ENCODE measurements at regions not wholly inside any gene's neighbourhood (a gene's known extent, or its start where the extent isn't known, plus 50 kb on each side); places are given as distances from the start of the nearest gene placed in this dataset.
"Not testable (repeated sequence)": the region's sequence is repeated elsewhere in the genome, so short reads cannot be mapped to it uniquely, and the experiment has no call there.

DNA sequence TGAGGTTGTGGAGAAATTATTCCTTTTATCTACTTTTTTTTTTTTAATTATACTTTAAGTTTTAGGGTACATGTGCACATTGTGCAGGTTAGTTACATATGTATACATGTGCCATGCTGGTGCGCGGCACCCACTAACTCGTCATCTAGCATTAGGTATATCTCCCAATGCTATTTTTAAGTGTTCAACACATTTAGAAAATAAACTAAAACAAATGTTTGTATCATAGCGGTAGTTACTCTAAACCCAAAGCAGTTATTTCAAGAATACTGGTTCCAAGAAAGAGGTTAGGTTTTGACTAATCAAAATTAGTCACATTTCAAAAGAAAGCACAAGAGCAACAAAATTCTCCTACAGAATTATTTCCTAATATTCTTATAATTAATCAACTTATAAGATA is 119.5 kb upstream of the SEM1 start:
- DNase-seq (ENCODE audit: low spot score), result not testable (repeated sequence)

DNA sequence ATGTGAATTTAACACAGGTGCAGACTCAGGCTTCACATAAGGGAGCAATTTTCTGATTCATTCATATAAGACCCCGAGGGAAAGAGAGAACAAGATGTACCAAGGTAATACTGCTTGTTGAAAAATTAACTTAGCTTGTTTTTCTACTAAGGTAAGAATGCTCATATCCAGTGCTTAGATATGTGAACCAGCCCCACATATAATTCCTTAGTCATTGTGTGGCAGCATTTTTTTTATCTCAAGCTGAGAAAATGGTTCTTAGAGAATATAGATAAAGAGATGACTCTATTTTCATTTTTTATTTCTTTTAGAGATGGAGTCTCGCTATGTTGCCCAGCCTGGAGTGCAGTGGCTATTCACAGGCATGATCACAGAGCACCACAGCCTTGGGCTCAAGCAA is 121.8 kb upstream of the SEM1 start:
- DNase-seq (ENCODE audit: low spot score), result no peak

DNA sequence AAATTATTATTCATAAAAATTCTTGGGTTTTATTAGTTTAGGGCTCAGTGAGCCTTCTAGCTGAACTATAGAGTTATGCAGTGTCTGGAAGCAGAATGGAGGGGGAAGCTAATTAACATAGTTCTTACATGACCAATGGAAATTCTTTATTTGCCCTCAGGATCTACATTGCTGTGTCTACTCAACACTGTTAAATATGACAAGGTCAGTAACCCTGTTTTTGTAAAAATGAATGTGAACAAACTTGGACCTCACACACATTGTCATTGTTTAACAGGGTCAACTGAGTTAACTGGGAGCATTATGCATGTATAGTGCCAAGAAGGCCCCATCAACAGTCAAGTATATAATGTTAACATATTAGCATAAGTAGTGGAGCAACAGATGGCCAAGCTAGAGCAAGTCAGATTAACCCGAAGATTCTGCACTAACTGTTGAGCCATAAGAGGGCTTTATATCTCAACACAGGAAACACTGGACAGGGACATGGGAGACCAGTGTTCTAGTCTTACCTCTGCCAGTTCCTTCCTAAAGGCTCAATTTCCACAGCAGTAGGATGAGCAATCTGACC is 122.5 kb upstream of the SEM1 start:
- no peak for DNase-seq (ENCODE audit: low spot score)

DNA sequence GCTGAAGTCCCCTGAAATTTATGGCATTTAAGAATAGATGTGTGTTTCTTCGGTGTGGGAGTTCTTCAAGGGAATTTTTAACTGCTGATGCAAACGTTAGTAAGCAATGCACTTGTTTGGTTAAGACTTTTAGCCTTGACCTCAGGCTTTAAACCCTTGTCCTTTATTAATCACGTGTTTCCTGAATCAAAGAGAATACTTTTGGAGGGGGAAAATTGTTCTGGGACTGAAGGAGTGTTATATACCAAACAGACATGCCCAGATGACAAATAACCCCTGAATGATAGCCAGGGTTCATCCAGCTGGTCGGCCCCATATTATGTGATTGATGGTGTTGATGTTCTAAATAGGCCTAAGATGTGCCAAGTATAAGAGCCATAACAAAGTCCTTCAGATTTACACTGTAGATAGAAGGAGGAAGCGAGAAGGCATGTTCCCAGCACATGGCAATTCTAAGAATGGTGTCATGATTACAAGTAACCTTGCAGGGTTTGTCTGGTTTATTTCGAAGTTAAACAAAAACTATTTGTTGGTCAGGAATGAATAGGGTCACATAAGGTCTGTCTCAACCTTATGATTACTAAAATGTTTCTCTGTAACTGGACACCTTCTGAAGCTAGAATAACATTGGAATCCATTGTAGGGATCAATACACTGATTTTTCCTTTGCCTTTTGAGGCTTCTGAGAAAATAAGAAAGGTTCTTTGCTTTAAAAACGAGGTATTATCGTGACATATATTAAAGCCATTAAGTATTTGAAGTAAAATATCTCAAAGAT is 124.2 kb upstream of the SEM1 start:
- DNase-seq (ENCODE audit: low spot score), result peak; percentile 5

DNA sequence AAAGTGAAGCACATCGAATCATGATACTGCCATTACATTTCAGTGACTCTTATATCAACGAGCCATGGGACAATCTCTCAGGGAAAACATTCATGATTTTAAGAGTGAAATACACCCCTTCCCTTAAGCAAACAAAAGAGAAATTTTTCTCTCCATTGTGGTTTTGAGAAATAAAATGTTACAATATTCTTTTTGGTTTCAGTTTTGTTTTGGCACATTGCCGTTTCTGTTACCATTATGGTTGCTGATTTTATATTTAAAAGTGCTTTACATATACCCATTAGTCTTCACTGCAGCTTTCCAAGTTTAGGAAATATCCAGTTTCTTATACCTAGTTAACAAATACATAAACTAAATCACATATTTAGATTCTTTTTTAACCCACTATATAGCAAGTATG is 126.8 kb upstream of the SEM1 start:
- no peak for DNase-seq (ENCODE audit: low spot score)

DNA sequence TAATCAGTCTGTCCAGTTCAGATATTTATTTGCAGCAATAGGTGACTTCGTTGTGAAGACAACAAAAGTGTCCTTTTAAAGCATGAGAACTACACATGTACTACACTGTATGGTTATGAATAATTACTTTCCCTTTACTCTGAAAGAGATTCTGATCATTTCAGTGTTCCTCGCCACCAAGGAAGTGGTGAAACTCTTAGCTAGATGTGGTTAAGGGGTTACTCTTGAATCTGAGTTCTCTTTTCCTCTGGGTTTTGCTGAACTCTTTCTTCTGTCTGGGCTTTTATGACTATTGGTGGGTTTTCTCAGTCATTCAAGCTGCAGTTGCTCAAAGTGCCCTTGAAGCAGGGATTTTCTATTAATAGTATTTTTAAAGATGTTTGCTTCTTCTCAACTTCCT is 127.9 kb upstream of the SEM1 start:
- no peak for DNase-seq (ENCODE audit: low spot score)

DNA sequence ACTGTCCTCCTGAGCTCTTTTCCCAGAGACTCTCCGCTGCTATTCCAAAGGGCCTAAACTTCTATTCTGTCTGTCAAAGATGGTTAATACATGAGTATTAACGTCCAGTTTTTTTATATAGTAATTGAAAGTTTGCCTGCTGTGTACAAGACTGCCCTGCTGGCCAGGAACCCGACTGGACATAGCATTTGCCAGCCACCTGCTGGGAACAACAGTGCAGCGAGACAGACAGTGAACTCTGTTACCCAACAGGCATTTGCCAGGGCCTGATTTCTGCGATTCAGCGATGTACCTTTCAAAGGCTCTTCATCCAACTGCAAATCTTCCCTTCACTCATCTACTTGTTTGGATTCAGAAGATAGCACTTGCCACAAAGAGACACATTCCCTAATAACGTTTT is 128.8 kb upstream of the SEM1 start:
- no peak for DNase-seq (ENCODE audit: low spot score)

DNA sequence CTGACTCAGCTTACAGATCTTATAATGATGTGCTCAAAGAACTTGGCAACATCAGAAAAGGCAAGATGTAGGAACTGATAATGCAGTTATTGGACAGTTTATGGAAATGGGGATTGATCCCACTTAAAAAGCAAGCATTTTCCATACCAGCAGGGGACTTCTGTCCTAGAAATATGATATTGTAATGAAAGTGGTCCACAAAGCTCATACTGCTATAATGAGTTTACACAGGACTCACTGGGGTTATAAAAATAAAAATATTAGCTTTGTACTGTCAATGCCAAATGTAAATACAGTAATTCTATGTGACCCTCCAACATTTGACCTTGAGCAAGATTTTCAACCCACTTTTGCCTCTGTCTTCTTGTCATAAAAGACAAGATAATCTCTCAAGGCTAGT is 145.5 kb upstream of the SEM1 start:
- DNase-seq (ENCODE audit: low spot score), result no peak

DNA sequence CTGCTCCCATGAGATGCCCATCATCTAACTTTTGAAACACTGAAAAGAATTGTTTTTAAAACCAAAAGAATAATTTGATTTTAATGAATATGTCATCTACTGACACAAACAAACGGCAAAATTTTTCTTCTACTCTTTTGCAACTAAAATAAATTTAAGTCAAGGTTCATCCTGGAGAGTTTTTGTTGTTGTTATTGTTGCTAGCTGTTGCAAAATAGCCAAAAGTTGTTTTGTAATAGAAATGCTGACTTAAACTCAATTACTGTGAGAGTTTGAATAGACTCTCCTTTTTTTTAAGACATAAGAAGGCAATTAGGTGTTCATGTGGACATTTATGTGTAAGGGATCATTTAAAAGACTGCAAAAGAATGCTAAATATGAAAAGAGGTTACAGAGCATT is 146.0 kb upstream of the SEM1 start:
- DNase-seq (ENCODE audit: low spot score), result no peak

DNA sequence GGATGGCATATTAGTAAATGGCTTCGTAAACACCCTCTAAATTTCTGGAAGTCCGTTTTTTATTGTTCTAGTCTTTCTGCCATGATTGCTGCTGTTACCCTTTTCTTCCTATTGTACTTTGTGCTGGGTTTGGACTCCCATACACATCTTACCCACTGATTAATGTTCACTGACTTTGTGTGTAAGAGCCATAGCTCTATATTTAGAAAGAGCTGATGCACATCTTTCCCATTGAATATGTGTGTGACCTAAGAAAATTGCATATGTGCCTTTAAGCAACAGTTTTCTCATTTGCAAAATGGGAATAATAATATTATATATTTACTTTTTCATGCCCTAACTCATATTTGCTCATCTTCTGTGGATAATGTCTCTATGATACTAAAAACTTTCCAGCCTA is 135.8 kb upstream of the DLX6 start:
- DNase-seq (ENCODE audit: low spot score), result no peak

DNA sequence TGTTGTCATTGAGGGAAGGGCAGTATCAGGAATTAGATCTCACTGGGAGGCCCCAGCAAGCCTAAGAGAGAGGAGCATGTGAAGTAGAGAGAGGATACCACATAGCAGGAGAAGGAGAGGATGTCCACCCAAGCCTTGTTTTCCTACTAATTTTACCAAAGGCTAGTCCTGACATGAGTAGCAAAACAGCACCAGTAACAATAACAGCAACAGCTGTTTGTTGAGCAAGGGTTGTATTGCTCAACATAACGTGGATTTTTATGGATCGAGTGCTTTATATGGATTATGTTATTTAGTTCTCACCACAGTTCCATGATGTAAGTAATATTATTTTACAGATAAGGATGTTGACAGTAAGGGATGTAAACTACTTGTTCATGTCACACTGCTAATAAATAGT is 135.2 kb upstream of the DLX6 start:
- no peak for DNase-seq (ENCODE audit: low spot score)

DNA sequence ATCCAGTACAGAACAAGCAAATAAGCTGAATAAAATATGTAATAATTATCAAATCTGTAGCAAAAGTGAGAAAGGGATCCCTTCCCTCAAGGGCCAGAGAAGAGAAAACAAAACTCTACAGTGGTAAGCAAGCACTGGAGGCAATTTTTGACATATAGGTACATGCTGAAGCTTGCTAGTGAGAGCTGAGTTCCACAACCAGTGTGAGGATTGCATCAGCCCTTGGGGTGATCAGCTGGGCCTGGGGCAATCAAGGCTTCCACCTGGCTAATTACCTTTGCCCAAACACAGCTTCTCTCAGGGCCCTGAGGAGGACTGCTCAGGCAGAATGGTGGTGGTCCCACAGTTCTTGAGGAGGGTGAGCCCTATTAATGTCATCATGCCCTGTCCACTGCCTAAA is 134.4 kb upstream of the DLX6 start:
- no peak for DNase-seq (ENCODE audit: low spot score)

DNA sequence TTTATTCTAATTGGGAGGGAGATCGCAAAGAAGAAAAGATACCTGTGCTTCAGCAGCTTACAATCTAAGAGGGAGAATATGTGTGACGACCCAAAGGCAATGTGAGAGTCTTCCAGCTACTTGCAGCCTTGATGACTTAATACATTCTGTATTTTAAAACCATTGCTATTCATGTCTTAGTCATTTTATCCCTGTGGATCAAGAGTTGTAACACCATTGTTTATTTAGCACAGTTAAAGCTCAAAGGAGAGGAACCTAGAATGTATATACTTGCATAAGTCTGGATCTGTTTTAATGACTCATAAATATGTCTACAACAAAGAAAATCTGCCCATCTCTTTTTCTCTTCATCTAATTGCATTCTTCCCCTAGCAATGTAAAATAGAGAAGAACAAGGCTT is 117.9 kb upstream of the DLX6 start:
- no peak for DNase-seq (ENCODE audit: low spot score)

DNA sequence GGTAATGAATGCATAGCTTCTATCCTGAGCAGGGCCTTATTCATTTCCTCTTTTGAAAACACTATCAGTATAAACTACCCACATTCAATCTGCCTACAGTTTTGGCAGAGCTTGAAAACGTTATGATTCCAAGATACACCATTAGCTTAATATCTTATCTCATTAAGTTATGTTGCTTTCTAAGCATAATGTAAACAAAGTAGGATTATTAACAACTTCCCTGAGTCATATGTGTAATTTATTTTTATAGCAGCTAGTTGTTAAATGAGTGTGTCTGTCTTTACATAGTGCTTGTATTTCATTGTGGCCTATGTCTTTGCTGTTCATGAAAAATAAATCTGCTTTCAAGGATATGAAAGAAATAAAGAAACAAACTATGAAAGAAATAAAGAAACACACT is 106.2 kb upstream of the DLX6 start:
- DNase-seq (ENCODE audit: low spot score), result no peak

DNA sequence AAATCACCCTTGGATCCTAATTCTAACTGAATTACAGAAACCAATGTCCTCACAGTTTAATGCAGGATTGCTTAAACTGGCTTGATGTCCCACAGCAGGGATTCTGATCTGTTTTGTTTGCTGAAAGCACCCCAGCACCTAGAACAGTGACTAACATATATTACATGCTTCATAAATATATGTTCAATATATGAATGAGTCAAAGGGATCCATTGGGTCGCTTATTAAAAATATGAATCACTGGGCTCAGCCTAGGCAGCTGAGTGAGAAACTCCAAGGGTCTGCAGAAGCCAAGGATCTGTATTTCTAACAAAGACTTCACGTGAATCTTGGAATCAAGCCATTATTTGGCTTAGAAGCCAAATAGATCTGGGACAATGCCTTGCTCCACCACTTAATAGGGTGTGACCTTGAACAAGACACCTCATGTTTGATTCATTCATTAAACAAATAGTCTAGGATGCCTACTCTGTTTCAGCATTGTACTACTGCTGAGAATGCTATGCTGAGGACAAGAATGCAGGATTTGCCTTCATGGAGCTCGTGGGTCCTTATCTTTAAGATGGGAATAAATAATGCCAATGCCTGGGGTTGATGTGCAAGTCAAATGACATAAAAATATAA is 103.4 kb upstream of the DLX6 start:
- DNase-seq (ENCODE audit: low spot score), result no peak

DNA sequence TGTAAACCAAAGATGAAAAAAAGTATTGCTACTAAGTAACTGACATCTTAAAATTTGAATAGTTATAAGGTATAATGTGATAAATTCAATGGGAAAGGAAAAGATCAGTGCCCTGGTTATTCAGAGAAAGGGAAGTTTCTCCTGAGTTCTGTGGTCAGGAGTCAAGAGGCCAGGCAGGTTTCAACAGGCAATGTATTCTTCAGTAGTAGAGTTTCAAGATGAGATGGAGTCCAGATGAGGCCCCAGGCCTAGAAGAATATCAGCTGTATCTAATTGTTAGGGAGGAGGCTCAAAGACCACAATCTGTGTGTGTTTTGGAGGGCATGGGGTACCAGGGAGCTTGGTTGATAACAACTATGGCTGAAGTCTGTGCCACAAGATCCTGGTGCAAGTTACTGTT is 101.4 kb upstream of the DLX6 start:
- DNase-seq (ENCODE audit: low spot score), result no peak

DNA sequence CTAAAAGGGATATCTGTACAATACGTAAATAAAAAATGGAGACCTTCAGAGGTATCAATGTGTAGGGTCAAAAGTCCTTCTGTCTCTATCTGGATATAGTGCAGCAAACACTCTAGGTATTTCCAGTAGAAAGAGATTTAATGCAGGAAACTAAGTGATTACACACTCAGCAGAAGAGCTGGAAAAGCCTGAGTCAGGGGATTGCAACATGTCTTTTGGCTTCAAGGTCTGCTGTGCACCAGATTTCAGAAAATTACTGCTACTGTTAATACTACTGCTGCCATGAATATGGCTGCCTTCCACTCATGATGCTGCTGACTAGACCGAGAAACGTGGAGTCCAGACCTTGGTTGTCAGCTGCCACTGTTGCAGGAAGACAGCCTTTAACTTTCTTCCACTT is 94.9 kb upstream of the DLX6 start:
- DNase-seq (ENCODE audit: low spot score), result no peak

DNA sequence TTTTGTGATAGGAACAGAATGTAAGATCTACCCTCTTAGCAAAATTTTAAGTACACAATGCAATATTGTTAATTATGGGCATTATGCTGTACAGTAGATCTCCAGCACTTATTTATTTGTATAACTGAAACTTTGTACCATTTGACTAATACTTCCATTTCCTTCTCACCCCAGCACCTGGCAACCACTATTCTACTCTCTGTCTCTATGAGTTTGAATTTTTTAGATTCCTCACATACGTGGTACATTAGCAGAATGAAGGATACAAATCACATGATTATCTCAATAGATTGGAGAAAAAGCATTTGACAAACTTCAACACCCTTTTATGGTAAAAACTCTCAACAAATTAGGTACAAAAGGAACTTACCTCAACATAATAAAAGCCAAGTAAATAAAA is 90.3 kb upstream of the DLX6 start:
- no peak for DNase-seq (ENCODE audit: low spot score)

DNA sequence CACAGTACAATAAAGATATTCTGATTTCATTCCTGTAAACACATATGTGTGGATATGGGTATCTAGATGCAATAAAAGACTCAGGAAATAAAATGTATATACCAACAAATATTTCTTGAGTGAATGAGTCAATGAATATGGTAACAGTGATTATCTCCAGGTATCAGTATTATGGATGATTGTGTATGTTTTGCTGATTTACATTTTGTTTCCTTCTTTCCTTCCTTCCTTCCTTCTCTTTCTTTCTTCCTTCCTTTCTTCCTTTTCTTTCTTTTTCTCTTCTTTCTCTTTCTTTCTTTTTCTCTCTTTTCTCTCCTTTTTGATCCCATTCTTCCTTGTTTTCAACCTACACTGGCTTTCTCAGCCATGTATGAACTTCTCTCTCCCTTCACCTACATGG is 85.3 kb upstream of the DLX6 start:
- no peak for DNase-seq (ENCODE audit: low spot score)

DNA sequence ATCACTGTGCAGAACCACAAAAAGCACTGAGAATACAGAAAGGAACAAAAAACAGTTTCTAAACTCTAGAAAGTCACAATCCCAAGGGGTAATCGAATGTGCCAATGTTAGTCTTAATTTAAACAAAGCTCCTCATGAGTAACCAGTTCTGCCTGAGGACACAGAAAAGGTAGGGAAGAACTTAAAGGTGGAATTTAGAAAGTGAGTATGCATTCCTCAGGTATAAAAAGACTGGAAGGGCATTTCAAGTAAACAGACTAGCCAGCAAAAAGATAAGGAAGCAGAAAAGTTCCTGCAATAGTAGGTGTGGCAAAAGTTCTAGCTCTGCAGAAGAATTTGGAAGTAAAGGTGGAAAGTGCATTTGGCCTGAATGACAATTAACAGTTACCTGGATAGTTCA is 84.6 kb upstream of the DLX6 start:
- no peak for DNase-seq (ENCODE audit: low spot score)

DNA sequence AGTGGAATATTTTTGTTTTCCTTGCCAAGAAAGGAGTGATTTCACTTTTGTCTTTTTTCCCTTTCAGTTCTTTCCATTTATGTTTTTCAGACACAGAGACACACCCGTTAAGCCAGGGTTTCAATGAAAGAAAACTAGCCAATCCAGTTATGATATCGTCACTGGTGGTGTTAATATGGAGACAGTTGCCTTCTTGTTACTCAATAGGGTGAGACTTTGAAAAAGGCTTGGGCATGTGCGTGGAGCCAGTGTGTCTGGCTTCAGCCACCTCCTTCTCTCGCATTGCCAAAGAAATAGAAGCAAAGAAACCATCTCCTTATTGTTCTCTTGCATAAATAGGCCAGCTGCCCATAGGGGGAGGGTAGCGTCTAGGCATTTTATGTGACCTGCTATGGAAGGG is 84.1 kb upstream of the DLX6 start:
- DNase-seq (ENCODE audit: low spot score), result no peak

DNA sequence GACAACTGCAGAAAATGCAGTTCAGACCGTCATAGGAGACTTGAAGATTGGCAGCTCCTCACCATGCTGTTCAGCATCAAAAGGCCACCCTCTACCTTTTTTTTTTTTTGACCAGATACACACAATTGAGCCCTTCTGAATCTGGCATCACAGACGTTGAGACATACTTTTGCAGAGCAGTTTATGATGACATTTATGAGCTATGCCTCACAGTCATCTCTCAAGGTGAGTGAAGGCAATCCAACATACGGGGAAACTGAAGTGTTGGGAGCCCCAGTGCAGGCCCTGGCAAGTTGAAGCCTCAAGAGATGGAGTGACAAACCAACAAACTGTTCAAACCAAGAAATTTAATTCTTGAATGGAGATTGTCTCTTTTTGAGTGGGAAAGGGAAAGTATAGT is 83.6 kb upstream of the DLX6 start:
- DNase-seq (ENCODE audit: low spot score), result no peak

DNA sequence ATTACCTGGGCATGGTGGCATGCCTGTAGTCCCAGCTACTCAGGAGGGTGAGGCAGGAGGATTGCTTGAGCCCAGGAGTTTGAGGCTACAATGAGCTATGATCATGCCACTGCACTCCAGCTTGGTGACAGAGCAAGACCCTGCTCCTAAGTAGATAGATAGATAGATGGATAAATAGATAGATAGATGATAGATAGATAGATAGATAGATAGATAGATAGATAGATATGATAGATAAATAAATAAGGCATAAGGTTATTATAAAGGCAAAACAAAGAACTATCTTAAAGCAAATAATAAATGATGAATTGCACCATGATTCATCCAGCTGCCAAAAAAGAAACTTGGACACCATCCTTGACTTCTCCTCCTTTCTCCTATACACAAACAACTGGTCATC is 82.0 kb upstream of the DLX6 start:
- DNase-seq (ENCODE audit: low spot score), result not testable (repeated sequence)

DNA sequence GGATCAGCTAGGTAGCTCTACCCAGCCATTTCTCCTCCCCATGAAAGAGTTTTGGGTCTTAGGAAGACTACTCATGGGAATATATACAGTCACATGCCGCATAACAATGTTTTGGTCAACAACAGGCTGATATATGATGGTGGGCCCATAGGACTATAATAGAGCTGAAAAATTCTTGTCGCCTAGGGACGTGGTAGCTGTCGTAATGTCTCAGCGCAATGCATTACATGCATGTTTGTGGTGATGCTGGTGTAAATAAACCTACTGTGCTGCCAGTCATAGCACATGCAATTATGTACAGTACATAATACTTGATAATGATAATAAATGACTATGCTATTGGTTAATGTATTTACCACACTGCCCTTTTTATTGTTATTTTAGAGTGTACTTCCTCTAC is 78.2 kb upstream of the DLX6 start:
- DNase-seq (ENCODE audit: low spot score), result no peak
